SU-DHL-6 (cell line): ENCODE measurements at regions not wholly inside any gene's neighbourhood (a gene's known extent, or its start where the extent isn't known, plus 50 kb on each side); places are given as distances from the start of the nearest gene placed in this dataset.
A peak's percentile ranks its signal among the peaks of the same experiment; 100 is the strongest.

Experiments
- H2AFZ ChIP-seq: fragments of 200-600 bp; sonication (generic); 2 replicates; pipeline ENCODE4 v1.6.1; 2014; ENCODE audit warnings: low read depth, mild to moderate bottlenecking, moderate library complexity, mixed read lengths, antibody characterized with exemption, low read length; ENCODE audit not compliant: severe bottlenecking
- H3F3A ChIP-seq: fragments of 200-600 bp; shearing (Covaris generic); 2 replicates; pipeline ENCODE4 v1.6.0; 2016; ENCODE audit warnings: antibody characterized with exemption, mild to moderate bottlenecking; ENCODE audit not compliant: insufficient read depth
- H3K27ac ChIP-seq: fragments of 200-600 bp; sonication (generic); 2 replicates; pipeline ENCODE4 v1.5.1; 2016; ENCODE audit warnings: low read depth, mild to moderate bottlenecking, low read length, moderate library complexity, mixed read lengths
- H3K27me3 ChIP-seq: fragments of 200-600 bp; sonication (generic), shearing (Covaris generic); 2 replicates; pipeline ENCODE4 v1.6.0; 2014; ENCODE audit warnings: mild to moderate bottlenecking, low read length
- H3K36me3 ChIP-seq: fragments of 200-600 bp; sonication (generic); 2 replicates; pipeline ENCODE4 v1.6.1; 2014; ENCODE audit warnings: mild to moderate bottlenecking, low read length, mixed read lengths
- H3K4me2 ChIP-seq: fragments of 300-600, 200-600 bp; shearing (Covaris generic), sonication (generic); 2 replicates; pipeline ENCODE4 v1.6.0; 2014; ENCODE audit warnings: low read length, low read depth, mild to moderate bottlenecking; ENCODE audit not compliant: poor library complexity, severe bottlenecking
- H3K4me3 ChIP-seq: fragments of 200-600 bp; sonication (generic); 2 replicates; pipeline ENCODE4 v1.5.1; 2014; ENCODE audit warnings: antibody characterized with exemption, low read length, mild to moderate bottlenecking, mixed read lengths; ENCODE audit not compliant: insufficient read depth, poor library complexity, severe bottlenecking
- H3K79me2 ChIP-seq: fragments of 200-600 bp; sonication (generic); 2 replicates; pipeline ENCODE4 v1.6.1; 2014; ENCODE audit warnings: mild to moderate bottlenecking, low read length, moderate library complexity; ENCODE audit not compliant: insufficient read depth
- H3K9ac ChIP-seq: fragments of 200-600 bp; sonication (generic); 2 replicates; pipeline ENCODE4 v1.7.0; 2014; ENCODE audit warnings: mild to moderate bottlenecking, low read length
- H3K9me2 ChIP-seq: fragments of 200-600 bp; sonication (generic); replicated peaks from 2 replicates; pipeline ENCODE4 v1.6.1; 2014; ENCODE audit warnings: low read length; ENCODE audit not compliant: insufficient read depth
- H3K9me3 ChIP-seq: fragments of 200-600 bp; sonication (generic); 2 replicates; pipeline ENCODE4 v1.6.1; 2014; ENCODE audit warnings: low read length, mixed read lengths; ENCODE audit not compliant: insufficient read depth
- H4K20me1 ChIP-seq: fragments of 200-600 bp; sonication (generic); 2 replicates; pipeline ENCODE4 v1.6.1; 2014; ENCODE audit warnings: low read depth, mild to moderate bottlenecking, antibody characterized with exemption, low read length, moderate library complexity, mixed read lengths
- EZH2phosphoT487 ChIP-seq: fragments of 200-600 bp; sonication (generic), shearing (Covaris generic); conservative IDR thresholded peaks from 2 replicates; pipeline ENCODE4 v1.6.1; 2018; ENCODE audit warnings: mild to moderate bottlenecking, antibody characterized with exemption, low read length, moderate library complexity, mixed read lengths
- TF ChIP-seq, protein P1 (sequence below): fragments of 200-600 bp; sonication (generic); IDR thresholded peaks from one replicate; pipeline ENCODE4 v1.5.1; 2017; ENCODE audit warnings: antibody characterized with exemption, mild to moderate bottlenecking, low read length, moderate library complexity; ENCODE audit not compliant: insufficient read depth, poor library complexity, severe bottlenecking

DNA sequence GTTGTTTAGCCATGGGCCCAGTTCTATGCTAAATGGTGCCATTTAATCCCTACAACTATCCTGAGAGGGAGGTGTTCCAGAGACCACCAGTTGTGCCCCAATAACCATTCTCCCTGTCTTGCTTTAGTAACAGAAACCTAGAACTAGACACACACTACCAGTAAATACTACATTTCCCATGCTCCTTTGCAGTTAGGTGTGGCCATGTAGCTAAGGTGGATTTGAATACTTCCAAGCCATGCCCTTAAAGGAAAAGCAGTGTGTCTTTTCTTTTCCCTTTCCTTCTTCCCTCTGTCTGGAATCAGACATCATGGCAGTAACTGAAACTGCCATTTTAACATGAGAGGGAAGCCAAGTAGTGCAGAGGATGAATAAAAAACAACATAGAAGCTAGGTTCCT, 90.9 kb upstream of the TMEM33 start:
- Histone ChIP-seq H3K9me3 (no peaks in the 10 kb centered on the region), H3F3A (no peaks in the 10 kb centered on the region), H2AFZ (peak overlapping the region; percentile 7), H3K36me3 (no peaks in the 10 kb centered on the region), H3K9ac (no peak overlapping the region), H3K27me3 (no peaks in the 10 kb centered on the region), H4K20me1 (no peaks in the 10 kb centered on the region), H3K4me3 (no peak overlapping the region), H3K27ac (no peak overlapping the region), H3K4me2 (no peak overlapping the region), H3K9me2 (no peaks in the 10 kb centered on the region), H3K79me2 (no peaks in the 10 kb centered on the region)
- TF ChIP-seq EZH2phosphoT487, result no peak
- TF ChIP-seq, protein P1, sequence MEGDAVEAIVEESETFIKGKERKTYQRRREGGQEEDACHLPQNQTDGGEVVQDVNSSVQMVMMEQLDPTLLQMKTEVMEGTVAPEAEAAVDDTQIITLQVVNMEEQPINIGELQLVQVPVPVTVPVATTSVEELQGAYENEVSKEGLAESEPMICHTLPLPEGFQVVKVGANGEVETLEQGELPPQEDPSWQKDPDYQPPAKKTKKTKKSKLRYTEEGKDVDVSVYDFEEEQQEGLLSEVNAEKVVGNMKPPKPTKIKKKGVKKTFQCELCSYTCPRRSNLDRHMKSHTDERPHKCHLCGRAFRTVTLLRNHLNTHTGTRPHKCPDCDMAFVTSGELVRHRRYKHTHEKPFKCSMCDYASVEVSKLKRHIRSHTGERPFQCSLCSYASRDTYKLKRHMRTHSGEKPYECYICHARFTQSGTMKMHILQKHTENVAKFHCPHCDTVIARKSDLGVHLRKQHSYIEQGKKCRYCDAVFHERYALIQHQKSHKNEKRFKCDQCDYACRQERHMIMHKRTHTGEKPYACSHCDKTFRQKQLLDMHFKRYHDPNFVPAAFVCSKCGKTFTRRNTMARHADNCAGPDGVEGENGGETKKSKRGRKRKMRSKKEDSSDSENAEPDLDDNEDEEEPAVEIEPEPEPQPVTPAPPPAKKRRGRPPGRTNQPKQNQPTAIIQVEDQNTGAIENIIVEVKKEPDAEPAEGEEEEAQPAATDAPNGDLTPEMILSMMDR, result no peak

DNA sequence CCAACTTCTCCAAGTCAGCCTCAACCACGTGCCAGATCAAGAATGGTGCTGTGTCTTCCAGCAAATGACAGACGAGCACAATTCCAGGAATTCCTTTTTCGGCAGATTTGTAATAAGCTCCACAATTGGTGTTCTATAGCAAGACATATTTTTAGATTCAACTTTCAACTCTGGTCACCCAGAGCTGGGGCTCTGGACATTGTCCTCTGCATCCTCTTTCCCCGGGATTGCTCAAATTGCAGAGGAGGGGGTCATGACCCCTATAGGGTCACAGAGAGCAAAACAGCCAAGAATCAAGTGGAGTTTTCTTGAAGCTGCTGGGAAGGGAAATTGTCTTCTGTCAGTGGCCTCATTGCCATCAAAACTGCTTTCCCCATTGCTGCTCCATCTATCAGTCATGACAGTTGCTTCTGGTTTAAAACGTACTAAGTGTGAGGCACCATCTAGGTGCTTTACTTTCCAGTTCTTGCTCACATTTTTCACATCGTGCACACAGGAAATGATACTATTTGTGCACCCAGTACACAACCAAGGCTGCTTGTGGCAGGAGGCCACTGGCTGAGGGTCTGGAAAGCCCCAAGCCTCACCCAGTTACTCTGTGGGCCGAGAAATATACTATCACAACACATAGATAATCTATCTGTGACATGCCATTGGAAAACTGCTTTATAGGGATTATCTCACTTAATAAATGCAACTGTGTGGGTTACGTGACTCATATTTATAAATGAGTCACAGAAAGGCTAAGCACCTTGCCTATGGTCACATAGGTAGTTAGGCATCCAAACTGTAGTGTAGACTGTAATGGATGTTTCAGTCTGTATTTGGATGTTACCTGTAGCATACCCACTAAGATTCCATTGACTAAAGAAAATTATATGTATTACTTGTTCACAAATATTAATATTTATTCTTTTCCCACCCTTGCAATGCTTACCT, 91.7 kb upstream of the PHOX2B start:
- no peak overlapping the region for H2AFZ ChIP-seq
- H3K36me3 ChIP-seq, result no peaks in the 10 kb centered on the region
- H3K9me3 ChIP-seq, result no peaks in the 10 kb centered on the region
- H3F3A ChIP-seq, result no peaks in the 10 kb centered on the region
- no peaks in the 10 kb centered on the region for H3K9me2 ChIP-seq
- no peaks in the 10 kb centered on the region for H4K20me1 ChIP-seq
- TF ChIP-seq, protein P1, result no peak
- no peak for TF ChIP-seq EZH2phosphoT487
- H3K9ac ChIP-seq, result no peak overlapping the region
- no peak overlapping the region for H3K27ac ChIP-seq
- H3K27me3 ChIP-seq, result 0 out of 2 replicates have a peak, but pooled peaks cover 4% of the 10 kb centered on the region
- no peak overlapping the region for H3K4me2 ChIP-seq
- H3K4me3 ChIP-seq, result no peak overlapping the region
- H3K79me2 ChIP-seq, result no peaks in the 10 kb centered on the region

DNA sequence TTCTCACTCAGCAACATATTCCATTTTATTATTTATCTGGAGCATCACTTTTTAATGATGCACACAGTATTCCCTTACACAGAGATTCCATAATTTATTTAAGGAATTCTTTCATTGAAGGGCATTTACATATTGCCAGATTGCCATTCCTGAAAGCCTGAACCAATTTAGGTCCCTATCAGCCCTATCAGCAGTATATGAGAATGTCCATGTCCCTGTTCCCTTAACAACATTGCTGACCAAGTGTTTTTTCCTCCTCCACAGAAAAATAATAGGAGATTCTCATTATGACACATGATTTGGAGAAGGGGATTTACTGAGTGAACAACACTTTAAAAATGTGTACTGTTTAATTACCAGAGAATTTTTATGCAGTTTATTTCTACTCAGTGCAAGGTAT, 90.1 kb upstream of the PHOX2B start:
- TF ChIP-seq, protein P1, result no peak
- Histone ChIP-seq H4K20me1 (no peaks in the 10 kb centered on the region), H3K4me2 (no peak overlapping the region), H3K79me2 (no peaks in the 10 kb centered on the region), H3F3A (no peaks in the 10 kb centered on the region), H3K27me3 (0 out of 2 replicates have a peak, but pooled peaks cover 4% of the 10 kb centered on the region), H3K9me2 (no peaks in the 10 kb centered on the region), H3K4me3 (no peak overlapping the region), H3K36me3 (no peaks in the 10 kb centered on the region), H3K27ac (no peak overlapping the region), H3K9me3 (no peaks in the 10 kb centered on the region), H3K9ac (no peak overlapping the region), H2AFZ (no peak overlapping the region)
